HG03097 (cell line): ENCODE measurements at regions not wholly inside any gene's neighbourhood (a gene's known extent, or its start where the extent isn't known, plus 50 kb on each side); places are given as distances from the start of the nearest gene placed in this dataset.
"Not testable (repeated sequence)": the region's sequence is repeated elsewhere in the genome, so short reads cannot be mapped to it uniquely, and the experiment has no call there.

ENCODE experiments used
- ATAC-seq: cut with Tn5 transposase; IDR thresholded peaks from one replicate; pipeline ENCODE4 v1.9.1; 2021; ENCODE audit not compliant: unreplicated experiment, low FRiP score

- not testable (repeated sequence) for ATAC-seq
These were observed 81.2 kb upstream of the FAM153A start for GRCh38 chr5:177863822-177864446.

GRCh38 chr5:177857642-177858200, 75.0 kb upstream of the FAM153A start:
- not testable (repeated sequence) for ATAC-seq

GRCh38 chr5:177856474-177856873, 73.8 kb upstream of the FAM153A start:
- ATAC-seq, result not testable (repeated sequence)

GRCh38 chr5:177847914-177848313, 65.2 kb upstream of the FAM153A start:
- ATAC-seq, result not testable (repeated sequence)

- not testable (repeated sequence) for ATAC-seq
These were observed 63.9 kb upstream of the FAM153A start for GRCh38 chr5:177846598-177846997.

GRCh38 chr5:177845906-177846305, 63.2 kb upstream of the FAM153A start:
- ATAC-seq, result not testable (repeated sequence)

GRCh38 chr5:177836191-177836590, 53.5 kb upstream of the FAM153A start:
- not testable (repeated sequence) for ATAC-seq
